Astrocyte of the spinal cord (primary cell): ENCODE measurements at regions not wholly inside any gene's neighbourhood (a gene's known extent, or its start where the extent isn't known, plus 50 kb on each side); places are given as distances from the start of the nearest gene placed in this dataset.

Source experiments
- DNase-seq: peaks from one replicate; pipeline ENCODE4 v3.0.0; 2011; ENCODE audit warnings: low read depth, low spot score
- H3K4me3 ChIP-seq: 2 replicates; pipeline ENCODE4 v1.5.1; 2011; ENCODE audit warnings: low read depth, mild to moderate bottlenecking, low read length, moderate library complexity
- CTCF ChIP-seq: IDR thresholded peaks from 2 replicates; pipeline ENCODE4 v1.5.1; 2012; ENCODE audit warnings: low read depth, mild to moderate bottlenecking, low read length, inconsistent platforms
- in situ Hi-C: cut with HindIII; loops from 2 replicates; pipeline ENCODE4 v1.10.0; 2017; ENCODE audit warnings: low sequenced_read_pairs

GRCh38 chr20:63094767-63095499 lies 88.2 kb upstream of the BHLHE23 start:
- H3K4me3 ChIP-seq, result no peak overlapping the region
- DNase-seq, result no peak
- no peak for TF ChIP-seq CTCF
- in situ Hi-C loops, result no loop called here

- in situ Hi-C loops, result no loop called here
- TF ChIP-seq CTCF, result no peak
- no peak overlapping the region for H3K4me3 ChIP-seq
- no peak for DNase-seq
Measured at GRCh38 chr20:63093966-63094766, 87.4 kb upstream of the BHLHE23 start.

GRCh38 chr20:63092660-63093215 lies 86.0 kb upstream of the BHLHE23 start:
- in situ Hi-C loops, result no loop called here
- TF ChIP-seq CTCF, result no peak
- no peak for DNase-seq
- H3K4me3 ChIP-seq, result no peak overlapping the region

- in situ Hi-C loops, result no loop called here
- no peak overlapping the region for H3K4me3 ChIP-seq
- no peak for TF ChIP-seq CTCF
- no peak for DNase-seq
Measured at GRCh38 chr20:63091901-63092659, 85.3 kb upstream of the BHLHE23 start.

- TF ChIP-seq CTCF, result no peak
- in situ Hi-C loops, result no loop called here
- DNase-seq, result no peak
- H3K4me3 ChIP-seq, result no peak overlapping the region
Measured at GRCh38 chr20:63090682-63091571, 84.2 kb upstream of the BHLHE23 start.
